ENCODE measurements at regions not wholly inside any gene's neighbourhood (a gene's known extent, or its start where the extent isn't known, plus 50 kb on each side); places are given as distances from the start of the nearest gene placed in this dataset.

GRCh38 chr4:171644430-171645057 lies 168.7 kb upstream of the GALNTL6 start:
- no peak overlapping the region for H3K9ac ChIP-seq (replicated peaks; ENCODE audit: extremely low read depth, insufficient read depth, low read length)
- no peak for DNase-seq (ENCODE audit: low read depth, low spot score)
- H4K20me1 ChIP-seq (replicated peaks; ENCODE audit: control insufficient read depth, extremely low read depth, insufficient read depth, low read length), result no peaks in the 10 kb centered on the region
- no TSS peak for BruUV-seq (replicated peaks)
- FAIRE-seq, result no peak
- H3K9me1 ChIP-seq (replicated peaks; ENCODE audit: control insufficient read depth, extremely low read depth, insufficient read depth, low read length), result no peaks in the 10 kb centered on the region
- no peaks in the 10 kb centered on the region for H3K79me2 ChIP-seq (ENCODE audit: control insufficient read depth, insufficient read depth, low read length)
- H3K4me3 ChIP-seq (replicated peaks in 1 of 3; ENCODE audit: insufficient read depth in 1 of 3, low read depth in 1 of 3, low read length in 3 of 3), result no peak overlapping the region
- no peaks in the 10 kb centered on the region for H3K27me3 ChIP-seq (ENCODE audit: control insufficient read depth in 2 of 2, insufficient read depth in 2 of 2, low read length in 2 of 2)
- no peak overlapping the region for H2AFZ ChIP-seq (ENCODE audit: low read depth, low read length)
- no peaks in the 10 kb centered on the region for H3K4me1 ChIP-seq (ENCODE audit: control insufficient read depth, extremely low read depth, insufficient read depth, low read length)
- no peak for TF ChIP-seq MYC (IDR thresholded peaks at IDR 0.05; ENCODE audit: low read depth, low read length)
- intact Hi-C loops (cut with micrococcal nuclease) (no loop called here), dilution Hi-C loops (cut with MboI; ENCODE audit: extremely low pct_ligation_motif_present, low sequenced_read_pairs) (no loop called here)
- peaks cover 3% of the 10 kb centered on the region for H3K9me3 ChIP-seq (replicated peaks; ENCODE audit: control insufficient read depth, insufficient read depth, low read length)
- ChIA-PET CTCF (no interaction called here), POLR2A (no interaction called here)
- H3K36me3 ChIP-seq (ENCODE audit: control insufficient read depth in 2 of 2, extremely low read depth in 1 of 2, insufficient read depth in 2 of 2, low read length in 2 of 2), result no peaks in the 10 kb centered on the region
- no peak overlapping the region for H3K4me2 ChIP-seq (ENCODE audit: insufficient read depth, low read length)
- no peak overlapping the region for H3K27ac ChIP-seq (ENCODE audit: insufficient read depth, low read depth, low read length)

DNA sequence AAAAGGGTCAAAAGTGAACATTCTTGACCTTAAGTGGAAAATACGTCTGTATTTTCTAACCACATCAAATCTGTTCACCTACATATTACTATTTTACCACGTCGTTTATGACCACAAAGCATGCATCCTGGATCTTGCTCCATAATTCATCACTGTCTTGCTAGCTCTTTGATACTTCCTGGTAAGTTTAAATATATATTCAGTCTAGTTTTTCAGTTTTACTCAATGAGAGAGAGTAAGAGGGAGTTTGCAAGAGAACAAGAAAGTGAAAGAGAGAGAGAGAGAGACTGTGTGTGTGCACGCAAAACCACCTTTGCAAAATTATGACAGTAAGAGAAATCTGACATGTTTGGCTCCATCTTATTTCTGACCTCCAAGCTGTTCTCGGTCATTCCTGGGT lies 173.7 kb upstream of the GALNTL6 start:
- Histone ChIP-seq H3K4me3 (replicated peaks in 1 of 3; ENCODE audit: insufficient read depth in 1 of 3, low read depth in 1 of 3, low read length in 3 of 3) (no peak overlapping the region), H2AFZ (ENCODE audit: low read depth, low read length) (no peak overlapping the region), H3K27me3 (ENCODE audit: control insufficient read depth in 2 of 2, insufficient read depth in 2 of 2, low read length in 2 of 2) (no peaks in the 10 kb centered on the region), H3K4me2 (ENCODE audit: insufficient read depth, low read length) (no peak overlapping the region), H3K79me2 (ENCODE audit: control insufficient read depth, insufficient read depth, low read length) (no peaks in the 10 kb centered on the region), H3K4me1 (ENCODE audit: control insufficient read depth, extremely low read depth, insufficient read depth, low read length) (no peaks in the 10 kb centered on the region), H4K20me1 (replicated peaks; ENCODE audit: control insufficient read depth, extremely low read depth, insufficient read depth, low read length) (no peaks in the 10 kb centered on the region), H3K27ac (ENCODE audit: insufficient read depth, low read depth, low read length) (no peak overlapping the region), H3K9me1 (replicated peaks; ENCODE audit: control insufficient read depth, extremely low read depth, insufficient read depth, low read length) (no peaks in the 10 kb centered on the region), H3K9me3 (replicated peaks; ENCODE audit: control insufficient read depth, insufficient read depth, low read length) (no peaks in the 10 kb centered on the region), H3K9ac (replicated peaks; ENCODE audit: extremely low read depth, insufficient read depth, low read length) (no peak overlapping the region), H3K36me3 (ENCODE audit: control insufficient read depth in 2 of 2, extremely low read depth in 1 of 2, insufficient read depth in 2 of 2, low read length in 2 of 2) (no peaks in the 10 kb centered on the region)
- DNase-seq (ENCODE audit: low read depth, low spot score), result no peak
- no TSS peak for BruUV-seq (replicated peaks)
- ChIA-PET CTCF (no interaction called here), POLR2A (no interaction called here)
- no peak for FAIRE-seq
- dilution Hi-C loops (cut with MboI; ENCODE audit: extremely low pct_ligation_motif_present, low sequenced_read_pairs) (no loop called here), intact Hi-C loops (cut with micrococcal nuclease) (no loop called here)
- TF ChIP-seq JUN (IDR thresholded peaks at IDR 0.05; ENCODE audit: borderline replicate concordance, insufficient read depth, insufficient read length, low read depth) (no peak), FOS (IDR thresholded peaks at IDR 0.05; ENCODE audit: borderline replicate concordance, insufficient read depth, low read length) (no peak), POLR2A (IDR thresholded peaks at IDR 0.05; ENCODE audit: low read depth, low read length) (no peak), EZH2 (IDR thresholded peaks at IDR 0.05; ENCODE audit: borderline replicate concordance, low read depth, low read length, severe bottlenecking) (no peak), POLR2AphosphoS5 (IDR thresholded peaks at IDR 0.05; ENCODE audit: insufficient read depth, low read depth, low read length) (no peak), MYC (IDR thresholded peaks at IDR 0.05; ENCODE audit: low read depth, low read length) (no peak), CTCF (IDR thresholded peaks at IDR 0.05; ENCODE audit: extremely low read depth in 1 of 2, insufficient read depth in 1 of 2, low read depth in 1 of 2, low read length in 2 of 2) (no peak), GATA2 (IDR thresholded peaks at IDR 0.05; ENCODE audit: insufficient read depth, insufficient read length, low read depth, low read length) (no peak)
- TF ChIP-seq, protein P1, sequence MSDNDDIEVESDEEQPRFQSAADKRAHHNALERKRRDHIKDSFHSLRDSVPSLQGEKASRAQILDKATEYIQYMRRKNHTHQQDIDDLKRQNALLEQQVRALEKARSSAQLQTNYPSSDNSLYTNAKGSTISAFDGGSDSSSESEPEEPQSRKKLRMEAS (IDR thresholded peaks at IDR 0.05; ENCODE audit: insufficient read depth, insufficient read length), result no peak
